Right lobe of liver (tissue), 6 donors: ENCODE measurements at regions not wholly inside any gene's neighbourhood (a gene's known extent, or its start where the extent isn't known, plus 50 kb on each side); places are given as distances from the start of the nearest gene placed in this dataset.
A peak's percentile ranks its signal among the peaks of the same experiment; 100 is the strongest.

Experiments used
- ATAC-seq, 4 donors: fragments of 200-7000 bp; cut with Tn5 transposase; one replicate each; pipeline ENCODE4 v1.9.1; 2020; ENCODE audit warnings: mild to moderate bottlenecking in 4 of 4, moderate library complexity in 4 of 4
- DNase-seq, 3 donors: peaks; one replicate each; pipeline ENCODE4 v3.0.0-alpha.2; 2020
- H3K27ac ChIP-seq, 3 donors: fragments of 200-600 bp; one replicate each; pipeline ENCODE4 v1.8.0; 2022
- H3K27me3 ChIP-seq, 2 donors: fragments of 200-600 bp; one replicate each; pipeline ENCODE4 v1.8.0; 2022
- H3K36me3 ChIP-seq, 4 donors: fragments of 200-600 bp; sonication (generic) in 1 of 4; one replicate each; pipeline versions ENCODE4 v1.5.1 to v1.8.0; 2017 to 2022; ENCODE audit warnings: control low read depth in 1 of 4
- H3K4me1 ChIP-seq, 4 donors: fragments of 200-600 bp; sonication (generic) in 1 of 4; one replicate each; pipeline versions ENCODE4 v1.5.1 to v1.8.0; 2017 to 2022; ENCODE audit warnings: control low read depth in 1 of 4
- H3K4me3 ChIP-seq, 3 donors: fragments of 200-600 bp; one replicate each; pipeline ENCODE4 v1.8.0; 2022
- H3K9me3 ChIP-seq, 4 donors: fragments of 200-600 bp; sonication (generic) in 1 of 4; one replicate each; pipeline versions ENCODE4 v1.5.1 to v1.8.0; 2017 to 2022; ENCODE audit warnings: control low read depth in 1 of 4
- POLR2A ChIP-seq: fragments of 450-650 bp; IDR thresholded peaks from one replicate; pipeline ENCODE4 v1.6.1; 2017; ENCODE audit warnings: antibody characterized with exemption, mild to moderate bottlenecking
- WGBS: methylation state at CpG from one replicate; pipeline ENCODE4 v1.1.6; 2018; ENCODE audit warnings: low coverage, low lambda C conversion rate; ENCODE audit not compliant: insufficient coverage; ENCODE audit errors: missing lambda C conversion rate; 5-methylcytosine and 5-hydroxymethylcytosine counted together
- intact Hi-C, 2 donors: fragments of 100-400 bp; cut with DNase I; formaldehyde crosslinking; loops; one replicate each; pipeline versions ENCODE4 v1.11.2 to v1.14.1; 2022
- TF ChIP-seq, protein P1 (sequence below), 4 donors: fragments of 200-600 bp in 3 of 4; fragments of 450-650 bp in 1 of 4; IDR thresholded peaks; one replicate each; pipeline versions ENCODE4 v1.5.1 to v1.8.0; 2016 to 2022; ENCODE audit warnings: antibody characterized with exemption in 4 of 4, mild to moderate bottlenecking in 2 of 4
- donor health status: DM: no; HTN: yes; CAD: no.
- donor health status: DM: no; HTN: no; CAD: no.
- donor health status: DM: no; HTN: no; CAD: no.
- donor health status: DM: no; HTN: yes; CAD: no.
- donor health status: DM: no; HTN: yes; CAD: no.

DNA sequence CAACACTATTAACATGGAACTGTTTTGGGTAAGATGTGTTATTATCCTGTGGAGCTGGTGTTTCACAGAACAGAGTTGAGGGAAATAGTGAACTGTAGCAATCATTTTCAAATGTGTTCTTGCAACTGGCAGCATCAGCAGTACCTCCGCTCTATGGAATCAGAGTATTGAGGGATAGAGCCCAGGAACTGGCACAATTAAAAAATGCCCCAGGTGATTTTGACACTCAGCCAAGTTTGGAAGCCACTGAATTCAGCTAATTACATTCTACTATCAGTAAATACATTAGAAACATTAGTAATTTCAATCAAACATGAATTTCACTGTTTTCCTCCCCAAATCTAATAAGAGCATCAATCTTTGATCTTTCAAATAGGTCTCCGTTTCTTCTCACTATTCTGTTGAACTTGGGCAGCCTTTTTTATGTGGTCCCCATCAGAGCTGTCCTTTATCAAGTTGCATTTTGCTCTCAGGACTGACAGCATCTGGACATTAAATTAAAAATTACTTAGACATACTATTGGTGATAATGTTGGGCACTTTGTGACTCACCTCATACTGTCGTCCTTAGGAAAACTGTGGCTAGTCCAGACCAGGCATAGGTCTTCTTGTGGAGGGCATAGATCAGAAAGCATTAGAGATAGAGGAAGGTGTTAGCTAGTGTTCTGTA lies 251.5 kb downstream of the DHX35 start:
- Histone ChIP-seq H3K27me3 (no peaks in the 10 kb centered on the region), H3K9me3 (no peaks in the 10 kb centered on the region), H3K27ac (no peak overlapping the region), H3K4me1 (peaks cover 0 to 13% (median 0%) of the 10 kb centered on the region in 4 donors), H3K4me3 (no peak overlapping the region), H3K36me3 (no peaks in the 10 kb centered on the region)
- TF ChIP-seq, protein P1, sequence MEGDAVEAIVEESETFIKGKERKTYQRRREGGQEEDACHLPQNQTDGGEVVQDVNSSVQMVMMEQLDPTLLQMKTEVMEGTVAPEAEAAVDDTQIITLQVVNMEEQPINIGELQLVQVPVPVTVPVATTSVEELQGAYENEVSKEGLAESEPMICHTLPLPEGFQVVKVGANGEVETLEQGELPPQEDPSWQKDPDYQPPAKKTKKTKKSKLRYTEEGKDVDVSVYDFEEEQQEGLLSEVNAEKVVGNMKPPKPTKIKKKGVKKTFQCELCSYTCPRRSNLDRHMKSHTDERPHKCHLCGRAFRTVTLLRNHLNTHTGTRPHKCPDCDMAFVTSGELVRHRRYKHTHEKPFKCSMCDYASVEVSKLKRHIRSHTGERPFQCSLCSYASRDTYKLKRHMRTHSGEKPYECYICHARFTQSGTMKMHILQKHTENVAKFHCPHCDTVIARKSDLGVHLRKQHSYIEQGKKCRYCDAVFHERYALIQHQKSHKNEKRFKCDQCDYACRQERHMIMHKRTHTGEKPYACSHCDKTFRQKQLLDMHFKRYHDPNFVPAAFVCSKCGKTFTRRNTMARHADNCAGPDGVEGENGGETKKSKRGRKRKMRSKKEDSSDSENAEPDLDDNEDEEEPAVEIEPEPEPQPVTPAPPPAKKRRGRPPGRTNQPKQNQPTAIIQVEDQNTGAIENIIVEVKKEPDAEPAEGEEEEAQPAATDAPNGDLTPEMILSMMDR (IDR thresholded peaks at IDR 0.05), result no peak
- TF ChIP-seq POLR2A, result no peak
- intact Hi-C loops, result no loop called here
- WGBS, result 74% methylated on average over 3 of the region's 3 CpGs
- no peak for DNase-seq
- no peak for ATAC-seq

DNA sequence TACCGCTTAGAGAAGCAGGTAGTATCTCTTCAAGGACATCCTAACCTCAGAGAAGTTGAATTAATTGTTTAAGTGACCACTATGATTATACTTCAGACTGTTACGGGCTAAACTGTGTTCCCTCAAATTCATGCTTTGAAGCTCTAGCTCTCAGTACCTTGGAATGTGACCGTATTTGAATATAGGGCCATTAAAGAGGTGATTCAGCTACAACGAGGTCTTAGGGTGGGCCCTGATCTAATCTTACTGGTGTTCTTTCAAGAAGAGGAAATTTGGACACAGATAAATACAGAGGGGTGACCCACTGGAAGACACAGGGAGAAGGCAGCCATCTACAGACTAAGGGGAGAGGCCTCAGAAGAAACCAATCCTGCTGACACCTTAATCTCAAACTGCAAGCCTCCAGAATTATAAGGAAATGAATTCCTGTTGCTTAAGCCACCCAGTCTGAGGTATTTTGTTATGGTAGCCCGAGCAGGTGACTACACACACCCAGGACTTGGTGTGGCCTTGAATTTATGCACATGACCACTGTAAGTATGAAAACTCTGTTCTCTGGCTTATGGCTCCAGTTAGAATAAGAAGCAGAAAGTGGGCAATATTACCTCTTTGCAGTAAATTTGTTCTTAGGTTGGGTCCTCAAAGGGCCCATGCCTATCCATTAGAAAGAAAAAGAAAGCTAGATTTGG lies 249.1 kb downstream of the DHX35 start:
- TF ChIP-seq POLR2A, result no peak
- TF ChIP-seq, protein P1 (IDR thresholded peaks at IDR 0.05), result no peak
- Histone ChIP-seq H3K36me3 (no peaks in the 10 kb centered on the region), H3K9me3 (no peaks in the 10 kb centered on the region), H3K27me3 (no peaks in the 10 kb centered on the region), H3K27ac (no peak overlapping the region), H3K4me1 (peaks cover 0 to 34% (median 4%) of the 10 kb centered on the region in 4 donors), H3K4me3 (no peak overlapping the region)
- intact Hi-C loops, result no loop called here
- no peak for DNase-seq
- ATAC-seq, result no peak
- 66% methylated on average over 4 of the region's 5 CpGs for WGBS

DNA sequence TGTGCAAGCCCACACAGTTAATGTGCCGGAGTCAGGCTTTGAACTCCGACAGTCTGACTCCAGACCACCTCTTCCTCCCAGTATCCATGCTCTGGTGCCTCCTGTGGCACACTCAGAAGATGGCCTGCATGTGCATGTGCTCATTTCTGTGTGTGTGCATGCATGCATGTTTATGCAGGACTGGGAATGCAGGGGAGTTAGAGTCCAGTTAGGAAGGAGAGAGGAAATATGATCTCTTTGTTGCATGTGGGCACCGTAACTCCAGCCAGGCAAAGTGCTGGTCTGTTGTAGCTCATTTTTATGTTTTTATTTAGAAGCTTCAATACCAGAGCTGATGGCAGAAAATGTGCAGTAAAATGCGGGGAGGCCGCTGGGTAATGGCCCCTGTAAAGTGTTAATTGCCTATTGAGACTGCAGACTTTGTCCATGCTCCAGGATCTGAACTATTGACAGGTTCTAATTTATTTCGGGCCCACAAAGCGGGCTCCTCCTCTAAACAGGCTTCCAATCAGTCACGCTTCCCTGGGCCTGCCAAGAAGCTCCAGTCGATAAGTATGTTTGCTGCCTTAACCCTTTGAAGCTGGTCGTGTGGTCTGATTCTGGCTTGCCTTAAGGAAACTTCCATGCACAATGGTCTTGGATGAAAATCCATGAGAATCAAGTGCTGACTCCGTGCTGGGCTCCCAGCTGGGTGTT lies 248.3 kb downstream of the DHX35 start:
- H3K36me3 ChIP-seq, result no peaks in the 10 kb centered on the region
- no peaks in the 10 kb centered on the region for H3K9me3 ChIP-seq
- no peak overlapping the region for H3K4me3 ChIP-seq
- H3K27me3 ChIP-seq, result no peaks in the 10 kb centered on the region
- ATAC-seq (peak; percentile 24 to 55 (median 36)), DNase-seq (peak in 2 of 3 donors; percentile 51 to 60)
- TF ChIP-seq, protein P1 (IDR thresholded peaks at IDR 0.05), result no peak
- TF ChIP-seq POLR2A, result no peak
- WGBS, result 33% methylated on average over 11 of the region's 11 CpGs
- no peak overlapping the region for H3K27ac ChIP-seq
- peaks cover 0 to 34% (median 4%) of the 10 kb centered on the region in 4 donors for H3K4me1 ChIP-seq
- intact Hi-C loops, result no loop called here

DNA sequence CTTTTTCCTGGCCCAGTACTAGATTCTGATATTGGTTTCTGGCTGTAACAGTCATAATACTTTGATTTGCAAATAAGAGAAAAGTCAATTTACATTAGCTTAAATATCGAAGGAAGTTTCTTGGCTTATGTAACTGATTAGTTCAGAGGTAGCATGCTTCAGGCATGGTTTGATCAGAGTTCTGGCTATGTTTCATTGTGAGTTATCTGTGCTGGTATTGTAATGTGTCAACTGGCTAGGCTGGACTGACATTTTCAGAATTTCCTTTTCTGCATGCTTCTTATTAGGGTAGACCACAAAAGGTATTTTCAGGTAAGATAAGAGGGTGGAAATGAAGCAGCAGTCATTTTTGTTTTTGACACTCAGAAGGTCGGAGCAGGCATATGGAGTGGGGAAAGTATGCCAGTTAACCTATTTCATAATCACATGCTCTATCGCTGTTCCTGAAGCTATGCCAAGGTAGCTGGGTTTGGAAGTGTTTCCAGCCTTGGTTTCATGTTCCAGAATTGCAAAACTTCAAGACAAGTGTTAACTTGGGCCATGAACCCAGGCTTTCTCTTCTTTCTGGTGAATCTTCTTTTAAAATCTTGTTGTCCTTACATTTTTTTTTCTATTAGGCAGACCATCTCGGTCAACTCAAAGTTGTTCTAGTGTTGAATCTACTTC lies 244.9 kb downstream of the DHX35 start:
- WGBS, result 34% methylated on average over 3 of the region's 4 CpGs
- DNase-seq, result peak in 1 of 3 donors; percentile 47
- intact Hi-C loops, result no loop called here
- H3K4me1 ChIP-seq, result peaks cover 0 to 34% (median 4%) of the 10 kb centered on the region in 4 donors
- H3K4me3 ChIP-seq, result no peak overlapping the region
- peak; percentile 68 to 81 (median 72) for ATAC-seq
- no peaks in the 10 kb centered on the region for H3K36me3 ChIP-seq
- peak overlapping the region in 1 of 3 donors; percentile 20 for H3K27ac ChIP-seq
- H3K9me3 ChIP-seq, result no peaks in the 10 kb centered on the region
- no peaks in the 10 kb centered on the region for H3K27me3 ChIP-seq
- TF ChIP-seq, protein P1 (IDR thresholded peaks at IDR 0.05), result no peak
- TF ChIP-seq POLR2A, result no peak
